GM21576 (cell line): ENCODE measurements at regions not wholly inside any gene's neighbourhood (a gene's known extent, or its start where the extent isn't known, plus 50 kb on each side); places are given as distances from the start of the nearest gene placed in this dataset.

ENCODE experiments used
- ATAC-seq: cut with Tn5 transposase; IDR thresholded peaks from one replicate; pipeline ENCODE4 v1.9.1; 2021; ENCODE audit warnings: mild to moderate bottlenecking, moderate library complexity; ENCODE audit not compliant: unreplicated experiment

- no peak for ATAC-seq
Measured at GRCh38 chr7:36002900-36003299, 150.2 kb upstream of the EEPD1 start.

- ATAC-seq, result no peak
Measured at GRCh38 chr7:36003343-36003742, 149.7 kb upstream of the EEPD1 start.

GRCh38 chr7:36005293-36005692 is 147.8 kb upstream of the EEPD1 start:
- no peak for ATAC-seq

- ATAC-seq, result no peak
Measured at GRCh38 chr7:36005876-36006275, 147.2 kb upstream of the EEPD1 start.

GRCh38 chr7:36006636-36007229 is 146.3 kb upstream of the EEPD1 start:
- ATAC-seq, result no peak

- no peak for ATAC-seq
Measured at GRCh38 chr7:36010656-36011587, 142.1 kb upstream of the EEPD1 start.

- ATAC-seq, result no peak
Measured at GRCh38 chr7:36011588-36011965, 141.5 kb upstream of the EEPD1 start.

GRCh38 chr7:36013246-36014014 is 139.6 kb upstream of the EEPD1 start:
- ATAC-seq, result no peak

- ATAC-seq, result no peak
Measured at GRCh38 chr7:36014961-36015360, 138.1 kb upstream of the EEPD1 start.

GRCh38 chr7:36015733-36016132 is 137.3 kb upstream of the EEPD1 start:
- ATAC-seq, result no peak

- no peak for ATAC-seq
Measured at GRCh38 chr7:36016648-36017047, 136.4 kb upstream of the EEPD1 start.

GRCh38 chr7:36017111-36017510 is 135.9 kb upstream of the EEPD1 start:
- ATAC-seq, result no peak

- no peak for ATAC-seq
Measured at GRCh38 chr7:36018816-36019484, 134.1 kb upstream of the EEPD1 start.

GRCh38 chr7:36019538-36019937 is 133.5 kb upstream of the EEPD1 start:
- ATAC-seq, result no peak

- ATAC-seq, result no peak
Measured at GRCh38 chr7:36019980-36020379, 133.1 kb upstream of the EEPD1 start.

- no peak for ATAC-seq
Measured at GRCh38 chr7:36021367-36021766, 131.7 kb upstream of the EEPD1 start.

GRCh38 chr7:36021917-36022550 is 131.0 kb upstream of the EEPD1 start:
- ATAC-seq, result no peak

- ATAC-seq, result no peak
Measured at GRCh38 chr7:36023033-36023560, 130.0 kb upstream of the EEPD1 start.

- no peak for ATAC-seq
Measured at GRCh38 chr7:36025190-36025589, 127.9 kb upstream of the EEPD1 start.

GRCh38 chr7:36029311-36029710 is 123.7 kb upstream of the EEPD1 start:
- no peak for ATAC-seq
